Renal cortical epithelial cell (primary cell): ENCODE measurements at regions not wholly inside any gene's neighbourhood (a gene's known extent, or its start where the extent isn't known, plus 50 kb on each side); places are given as distances from the start of the nearest gene placed in this dataset.
A peak's percentile ranks its signal among the peaks of the same experiment; 100 is the strongest.

Experiments
- DNase-seq: peaks from one replicate; pipeline ENCODE4 v3.0.0-alpha.2; 2011; ENCODE audit warnings: low read depth

DNA sequence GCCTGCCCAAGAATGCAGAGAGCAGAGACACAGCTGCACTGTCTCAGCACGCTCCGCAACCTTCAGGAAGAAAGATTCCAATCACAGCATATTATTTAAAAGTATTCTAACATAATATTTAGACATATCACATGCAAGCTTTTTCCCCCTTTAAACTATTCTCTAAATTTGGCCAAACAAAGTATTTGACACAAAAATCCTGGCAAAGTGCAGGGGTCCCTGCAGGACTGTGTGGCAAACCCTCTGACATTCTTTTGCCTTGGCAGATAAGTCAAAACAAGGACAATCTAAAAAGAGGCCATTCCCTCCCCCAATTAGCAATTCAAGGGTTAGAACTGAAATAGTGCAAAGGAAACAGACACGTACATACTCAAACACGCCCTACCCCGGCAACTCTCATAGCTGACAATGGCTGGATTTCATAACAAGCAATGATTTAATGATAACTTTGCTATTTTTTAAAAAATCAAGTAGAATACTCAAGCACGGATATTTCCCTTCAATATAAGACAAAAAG lies 225.3 kb downstream of the MRPL39 start:
- DNase-seq, result no peak

DNA sequence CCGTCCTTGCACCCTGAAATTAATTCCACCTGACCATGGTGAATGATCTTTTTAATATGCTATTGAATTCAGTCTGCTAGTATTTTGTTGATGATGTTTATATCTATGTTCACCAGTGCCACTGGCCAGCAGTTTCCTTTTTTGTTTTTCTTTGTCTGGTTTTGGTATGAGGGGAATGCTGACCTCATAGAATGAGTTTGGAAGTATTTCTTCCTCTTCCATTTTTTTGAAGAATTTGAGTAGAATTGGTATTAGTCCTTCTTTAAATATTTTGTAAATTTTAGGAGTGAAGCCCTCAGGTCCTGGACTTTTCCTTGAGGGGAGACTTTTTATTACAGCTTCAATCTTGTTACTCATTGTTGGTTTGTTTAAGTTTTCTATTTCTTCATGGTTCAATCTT lies 231.6 kb downstream of the MRPL39 start:
- no peak for DNase-seq

DNA sequence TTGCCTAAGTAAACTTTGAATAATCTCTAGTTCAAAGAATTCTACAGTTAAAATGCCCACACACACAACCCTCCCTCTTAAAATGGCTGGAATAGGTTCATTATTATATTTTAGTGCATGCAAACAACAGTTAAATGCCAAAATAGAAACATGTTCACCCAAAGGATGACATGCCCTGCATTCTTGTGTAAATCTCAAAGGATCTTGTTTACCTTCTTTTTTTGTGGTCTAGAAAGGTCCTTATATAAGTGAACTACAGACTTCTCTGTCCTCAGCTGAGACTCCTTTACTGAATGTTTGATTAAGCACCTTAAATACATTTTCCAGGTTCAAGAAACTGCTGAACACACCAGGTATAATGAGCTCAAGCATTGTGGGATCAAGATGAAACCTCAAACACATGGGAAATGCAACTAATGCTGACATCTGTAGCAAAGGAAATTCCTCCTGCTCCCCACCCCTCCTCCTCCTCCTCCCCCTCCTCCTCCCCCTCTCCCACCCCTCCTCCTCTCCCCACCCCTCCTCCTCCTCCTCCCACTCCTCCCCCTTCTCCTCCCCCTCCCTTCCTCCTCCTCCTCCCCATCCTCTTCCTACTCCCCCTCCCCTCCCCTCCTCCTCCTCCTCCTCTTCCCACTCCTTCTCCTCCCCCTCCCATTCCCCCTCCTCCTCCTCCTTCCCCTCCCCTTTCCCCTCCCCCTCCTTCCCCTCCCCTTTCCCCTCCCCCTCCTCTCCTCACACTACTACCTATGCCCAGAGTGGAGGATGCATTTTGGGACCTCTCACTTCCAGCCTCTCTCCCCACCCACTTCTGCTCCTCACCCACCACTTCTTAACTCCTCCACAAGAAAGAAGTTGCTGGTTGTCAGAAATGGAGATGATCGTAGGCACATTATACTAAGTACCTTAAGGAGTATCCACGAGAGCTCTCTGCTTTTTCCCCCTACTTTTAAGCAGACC lies 233.9 kb downstream of the MRPL39 start:
- peak; percentile 2 for DNase-seq

DNA sequence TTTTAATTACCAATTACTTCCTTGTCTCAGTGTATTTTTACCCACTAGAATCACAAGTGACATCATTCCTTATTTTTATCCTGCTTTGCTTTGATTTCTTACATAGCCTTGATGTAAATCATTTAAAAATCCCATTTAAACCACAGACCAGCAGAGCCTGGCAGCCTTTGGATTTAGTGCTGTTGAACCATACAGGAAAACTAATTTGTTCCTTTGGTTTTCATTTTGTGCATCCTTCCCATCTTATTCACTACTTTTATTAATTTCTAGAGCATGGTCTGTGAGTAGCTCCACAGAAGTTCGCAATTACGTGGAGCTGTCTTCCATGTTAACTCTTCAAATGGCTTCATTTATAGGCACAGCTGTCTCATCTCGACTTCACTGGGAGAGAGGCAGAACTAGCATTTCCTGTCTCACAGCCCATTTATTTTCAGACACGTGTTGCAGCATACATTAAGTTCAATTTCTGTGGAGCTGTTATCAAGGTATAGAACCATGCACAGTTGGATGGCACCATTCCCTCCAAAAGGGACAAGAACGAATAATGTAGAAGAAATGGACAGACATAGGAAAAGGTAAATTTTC lies 235.3 kb downstream of the MRPL39 start:
- DNase-seq, result no peak

DNA sequence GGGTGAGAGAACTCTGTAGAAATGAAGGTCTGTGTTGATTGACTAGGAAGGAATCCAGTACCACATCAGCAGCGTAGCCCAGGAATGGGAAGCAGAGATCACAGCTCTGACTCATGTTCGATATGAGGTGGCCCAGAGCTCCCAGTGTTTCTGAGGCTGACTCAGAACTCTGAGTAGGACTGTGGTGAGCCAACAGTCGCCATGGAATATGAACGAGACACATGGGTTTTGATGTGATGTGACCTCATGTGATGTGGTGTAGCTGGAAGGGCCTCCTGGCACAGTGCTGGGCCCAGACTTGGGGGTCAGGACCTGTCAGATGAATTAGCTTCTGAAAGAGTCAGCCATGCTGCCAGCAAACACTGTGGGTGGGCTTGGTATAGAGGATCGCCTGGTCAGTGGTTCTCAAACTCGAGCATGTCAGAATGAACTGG lies 237.0 kb downstream of the MRPL39 start:
- DNase-seq, result peak; percentile 93

DNA sequence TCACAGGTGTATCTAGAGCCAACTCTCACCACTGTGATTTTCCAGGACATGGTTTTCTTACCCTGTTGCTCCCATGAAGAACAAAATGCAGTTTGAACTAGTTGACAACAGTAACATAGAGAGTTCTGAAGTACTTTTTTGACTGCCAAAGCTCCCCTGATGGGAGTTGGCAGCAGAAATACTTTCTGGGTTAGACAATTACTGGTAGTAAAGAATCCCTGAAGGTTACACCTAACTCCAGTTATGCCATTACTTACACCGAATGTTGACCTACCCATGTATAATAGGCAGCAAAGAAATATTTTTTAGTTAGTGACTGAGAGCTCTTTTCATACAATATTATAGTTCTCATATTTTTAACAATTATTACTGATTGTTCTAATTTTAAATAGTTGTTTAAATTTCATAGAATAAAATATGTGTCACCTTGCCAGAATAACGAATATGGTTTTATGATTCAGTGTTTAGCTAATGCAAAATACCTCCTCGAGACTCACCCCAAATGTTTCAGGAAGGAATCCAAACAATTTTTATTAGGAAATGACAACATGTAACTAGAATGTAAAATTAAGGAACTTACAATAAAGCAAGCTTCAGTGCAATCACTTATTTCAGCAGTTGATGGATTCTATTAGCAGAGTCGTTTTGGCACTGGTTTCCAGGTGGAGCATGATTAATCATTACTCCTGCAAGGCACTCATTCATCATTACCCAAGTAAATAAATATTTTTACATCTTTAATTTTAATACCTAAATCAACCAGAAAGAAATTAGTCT lies 237.6 kb downstream of the MRPL39 start:
- peak; percentile 30 for DNase-seq

DNA sequence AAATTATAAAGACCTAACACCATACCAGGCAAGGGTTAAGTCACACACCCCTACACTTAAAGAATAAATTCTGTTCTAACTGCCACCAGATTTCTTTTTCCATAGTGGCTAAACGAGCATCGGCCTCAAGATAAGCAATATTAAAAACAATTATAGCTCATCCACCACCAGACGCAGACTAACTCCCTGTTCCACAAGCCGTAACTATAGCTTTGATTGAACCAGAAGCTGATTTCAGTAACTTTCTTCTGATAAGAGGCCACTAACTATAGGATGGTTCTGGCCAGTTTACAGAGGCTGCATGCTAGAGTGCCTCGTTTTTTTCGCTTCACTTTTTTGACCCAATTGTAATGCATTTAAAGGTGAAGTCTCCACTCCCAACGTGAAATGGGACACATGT lies 238.8 kb downstream of the MRPL39 start:
- no peak for DNase-seq

DNA sequence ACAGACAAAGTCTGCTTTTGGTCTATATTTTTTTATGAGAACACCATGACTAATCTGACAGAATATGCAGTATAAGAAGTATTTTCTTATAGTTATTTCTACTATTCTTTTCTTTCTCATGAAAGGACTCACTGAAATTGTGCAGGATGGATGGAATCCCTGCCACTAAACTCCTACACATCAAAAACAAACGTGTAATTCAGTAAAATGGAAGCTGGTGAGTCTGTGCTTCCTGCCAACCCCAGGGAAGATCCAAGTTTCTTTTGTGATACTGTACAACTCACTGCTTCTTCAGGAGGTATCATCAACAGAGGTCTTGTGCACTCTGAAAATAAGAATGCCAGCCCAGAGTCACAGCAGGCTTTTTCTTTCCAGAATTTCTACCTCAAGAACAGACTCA lies 241.2 kb downstream of the MRPL39 start:
- no peak for DNase-seq

DNA sequence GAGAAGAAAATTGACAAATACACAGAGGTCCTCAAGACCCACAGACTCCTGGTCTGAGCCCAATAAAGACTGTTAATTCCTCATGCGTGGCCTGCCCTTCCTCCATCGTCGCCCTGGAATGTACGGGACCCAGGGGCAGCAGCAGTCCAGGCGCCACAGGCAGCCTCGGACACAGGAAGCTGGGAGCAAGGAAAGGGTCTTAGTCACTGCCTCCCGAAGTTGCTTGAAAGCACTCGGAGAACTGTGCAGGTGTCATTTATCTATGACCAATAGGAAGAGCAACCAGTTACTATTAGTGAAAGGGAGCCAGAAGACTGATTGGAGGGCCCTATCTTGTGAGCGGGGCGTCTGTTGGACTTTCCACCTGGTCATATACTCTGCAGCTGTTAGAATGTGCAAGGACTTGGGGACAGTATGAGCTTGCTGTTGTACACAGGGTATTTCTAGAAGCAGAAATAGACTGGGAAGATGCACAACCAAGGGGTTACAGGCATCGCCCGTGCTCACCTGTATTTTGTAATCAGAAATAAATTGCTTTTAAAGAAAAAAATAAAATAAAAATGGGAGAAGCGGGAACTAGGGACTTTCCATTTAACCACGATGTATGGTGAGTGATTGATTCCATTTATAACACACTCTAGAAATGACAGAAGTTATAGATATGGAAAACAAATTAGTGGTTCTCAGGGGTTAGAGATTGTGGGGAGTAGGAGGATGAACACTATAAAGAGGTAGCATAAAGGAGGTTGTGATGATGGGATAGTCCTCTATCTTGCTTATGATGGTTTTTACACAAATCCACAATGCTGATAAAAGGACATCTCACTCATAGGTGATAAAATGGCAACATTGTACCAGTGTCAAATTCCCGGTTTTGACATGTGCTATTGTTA lies 244.7 kb downstream of the MRPL39 start:
- DNase-seq, result no peak

DNA sequence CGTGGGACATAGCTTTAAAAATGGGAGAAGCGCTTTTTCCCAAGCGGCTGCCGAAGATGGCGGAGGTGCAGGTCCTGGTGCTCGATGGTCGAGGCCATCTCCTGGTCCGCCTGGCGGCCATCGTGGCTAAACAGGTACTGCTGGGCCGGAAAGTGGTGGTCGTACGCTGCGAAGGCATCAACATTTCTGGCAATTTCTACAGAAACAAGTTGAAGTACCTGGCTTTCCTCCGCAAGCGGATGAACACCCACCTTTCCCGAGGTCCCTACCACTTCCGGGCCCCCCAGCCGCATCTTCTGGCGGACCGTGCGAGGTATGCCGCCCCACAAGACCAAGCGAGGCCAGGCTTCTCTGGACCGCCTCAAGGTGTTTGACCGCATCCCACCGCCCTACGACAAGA lies 245.5 kb downstream of the MRPL39 start:
- no peak for DNase-seq

DNA sequence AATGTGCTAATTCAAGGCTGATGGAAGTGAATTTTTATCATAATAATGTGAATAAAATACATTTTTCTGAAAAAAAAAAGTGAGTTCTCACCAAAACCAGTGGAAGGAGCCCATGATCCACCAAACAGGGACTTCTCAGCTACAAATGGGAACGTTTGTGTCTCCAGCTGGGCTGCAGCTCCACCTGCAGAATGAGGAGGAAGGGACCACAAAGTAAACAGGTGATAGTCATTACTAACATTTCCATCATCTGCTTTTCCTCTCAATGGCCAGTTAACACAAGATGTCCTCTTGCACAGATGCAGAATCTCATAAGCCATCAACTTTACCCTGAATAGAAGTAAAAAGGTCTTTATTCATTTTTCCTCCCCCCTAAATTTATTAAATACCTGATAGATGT lies 246.2 kb downstream of the MRPL39 start:
- no peak for DNase-seq

DNA sequence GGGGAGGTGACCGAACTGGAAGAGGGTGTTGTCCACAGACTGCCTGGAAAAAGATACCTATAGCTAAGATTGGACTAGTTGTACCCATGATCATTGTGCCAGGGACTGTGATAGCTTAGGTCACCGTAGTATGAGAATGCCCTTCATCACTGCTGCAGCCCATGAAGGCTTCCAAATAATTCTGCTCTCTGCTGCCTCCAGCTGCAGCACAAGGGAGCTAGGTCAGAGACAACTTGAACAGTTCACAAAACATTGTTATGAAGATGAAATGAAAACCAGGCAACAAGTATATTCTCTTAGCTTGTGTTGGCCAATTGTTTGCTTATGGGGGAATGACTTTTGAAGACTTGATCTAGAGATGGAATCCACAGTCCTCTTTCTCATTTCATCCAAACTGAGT lies 246.7 kb downstream of the MRPL39 start:
- no peak for DNase-seq

DNA sequence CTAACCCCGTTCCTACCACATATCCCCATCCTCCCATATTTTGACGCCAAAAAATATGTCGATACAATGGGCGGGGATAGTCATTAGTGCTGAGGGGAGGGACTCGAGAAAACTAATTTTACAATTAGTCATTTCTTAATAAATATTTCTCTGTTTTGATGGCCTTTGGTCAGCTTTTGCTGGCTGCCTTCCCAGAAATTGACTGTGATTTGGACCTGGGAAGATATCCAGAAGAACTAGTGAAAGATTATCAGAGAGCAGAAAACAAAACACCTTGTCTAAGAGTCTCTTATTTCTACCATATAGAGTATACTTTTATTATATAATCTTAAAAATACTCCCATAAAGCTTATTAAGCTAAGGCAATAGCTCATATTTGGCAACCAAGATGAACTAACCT lies 247.6 kb downstream of the MRPL39 start:
- DNase-seq, result no peak

DNA sequence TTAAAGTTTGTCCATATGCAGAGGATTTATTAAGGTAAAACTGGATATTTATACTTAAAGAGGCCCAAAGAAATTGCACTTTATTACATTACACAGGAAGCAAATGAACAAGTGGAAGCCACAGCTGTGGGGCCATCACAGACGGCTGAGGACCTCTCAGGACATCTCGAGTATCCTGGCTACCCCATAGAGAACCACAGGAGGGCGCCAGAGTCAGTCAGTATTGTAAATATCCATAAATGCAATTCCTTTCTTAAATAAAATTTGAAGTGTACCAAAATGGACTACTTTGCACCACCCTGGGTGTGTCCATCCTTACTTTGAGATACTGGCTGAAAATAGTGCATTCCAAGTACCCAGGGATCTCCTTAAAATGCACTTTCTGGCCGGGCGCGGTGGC lies 257.2 kb downstream of the MRPL39 start:
- peak; percentile 22 for DNase-seq

DNA sequence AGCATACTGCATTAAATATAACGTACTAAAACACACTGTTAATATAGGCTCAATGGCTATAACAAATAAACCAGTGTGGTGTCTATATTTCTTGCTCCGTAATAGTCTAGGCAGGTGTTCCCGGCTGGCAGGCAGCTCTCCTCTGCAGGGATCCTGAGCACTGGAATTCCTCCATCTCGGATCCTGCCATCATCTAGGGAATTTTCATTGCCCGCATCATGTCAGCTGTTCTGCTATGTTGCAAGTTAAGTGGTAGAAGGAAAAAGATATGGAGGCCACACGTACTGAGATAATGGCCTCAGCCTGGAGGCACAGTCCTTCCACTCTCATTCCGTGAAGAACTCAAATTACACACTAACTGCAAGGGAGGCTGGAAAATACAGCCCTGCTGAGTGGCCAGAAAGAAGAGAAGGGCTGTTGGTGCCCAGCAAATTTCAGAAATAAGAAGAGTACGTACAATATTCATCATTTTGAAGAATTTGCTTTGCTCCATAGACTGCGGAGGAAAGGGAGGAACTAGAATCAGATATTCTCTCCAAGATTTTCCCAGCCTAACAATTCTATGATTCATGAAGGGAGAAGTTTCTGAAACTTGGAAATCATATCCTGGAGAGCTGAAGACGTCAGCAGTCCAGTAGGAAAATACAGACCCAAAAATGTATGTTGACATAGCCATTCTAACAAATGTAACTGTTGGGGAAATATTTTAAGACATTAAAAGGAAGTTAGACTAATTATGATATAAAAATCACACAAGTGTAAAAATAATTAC lies 263.3 kb downstream of the MRPL39 start:
- no peak for DNase-seq

DNA sequence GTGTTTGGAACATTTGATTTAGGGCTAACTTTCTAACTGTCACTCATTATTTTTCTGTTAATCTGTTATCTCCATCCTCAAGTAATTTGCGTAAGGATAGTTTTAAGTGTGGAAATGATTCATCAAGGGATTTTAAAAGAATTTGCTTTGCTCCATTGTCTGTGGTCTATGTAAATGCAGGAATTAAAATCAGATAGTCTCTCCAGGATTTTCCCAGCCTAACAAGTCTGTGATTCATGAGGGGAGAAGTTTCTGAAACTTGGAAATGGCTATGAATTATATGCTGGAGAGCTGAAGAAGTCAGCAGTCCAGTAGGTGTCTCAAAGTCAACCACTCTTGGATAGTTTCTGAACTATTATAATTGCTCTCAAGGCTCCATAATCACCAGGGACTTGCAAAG lies 264.5 kb downstream of the MRPL39 start:
- peak; percentile 51 for DNase-seq

DNA sequence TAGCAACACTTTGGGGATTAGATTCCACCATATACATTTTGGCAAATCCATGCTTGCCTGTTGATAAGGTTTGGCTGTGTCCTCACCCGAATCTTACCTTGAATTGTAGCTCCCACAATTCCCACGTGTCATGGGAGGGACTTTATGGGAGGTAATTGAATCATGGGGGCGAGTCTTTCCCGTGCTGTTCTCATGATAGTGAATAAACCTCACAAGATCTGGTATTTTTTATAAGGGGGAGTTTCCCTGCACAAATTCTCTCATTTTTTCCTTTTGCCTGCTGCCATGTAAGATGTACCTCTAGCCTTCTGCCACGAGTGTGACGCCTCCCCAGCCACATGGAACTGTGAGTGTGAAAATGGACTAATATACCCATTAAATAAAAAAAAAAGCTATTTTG lies 265.3 kb downstream of the MRPL39 start:
- DNase-seq, result no peak

DNA sequence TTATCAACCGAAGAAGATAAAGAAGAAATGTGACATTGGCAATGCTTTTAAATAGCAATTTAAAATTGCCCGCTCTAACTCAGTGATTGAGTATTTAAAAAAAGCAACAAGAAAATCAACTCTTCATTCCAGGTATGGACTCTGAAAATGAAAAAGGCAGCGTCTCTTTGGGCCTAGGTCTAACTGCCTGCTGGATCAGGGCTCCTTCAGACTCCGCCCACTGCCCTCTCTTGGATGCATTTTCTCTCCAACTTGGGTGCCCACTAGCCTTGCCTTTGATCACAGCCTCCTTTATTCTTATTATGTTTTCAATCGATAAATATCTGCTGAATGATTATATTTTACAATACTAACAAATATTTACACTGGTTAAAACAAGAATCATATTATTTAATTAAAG lies 268.9 kb downstream of the MRPL39 start:
- no peak for DNase-seq

DNA sequence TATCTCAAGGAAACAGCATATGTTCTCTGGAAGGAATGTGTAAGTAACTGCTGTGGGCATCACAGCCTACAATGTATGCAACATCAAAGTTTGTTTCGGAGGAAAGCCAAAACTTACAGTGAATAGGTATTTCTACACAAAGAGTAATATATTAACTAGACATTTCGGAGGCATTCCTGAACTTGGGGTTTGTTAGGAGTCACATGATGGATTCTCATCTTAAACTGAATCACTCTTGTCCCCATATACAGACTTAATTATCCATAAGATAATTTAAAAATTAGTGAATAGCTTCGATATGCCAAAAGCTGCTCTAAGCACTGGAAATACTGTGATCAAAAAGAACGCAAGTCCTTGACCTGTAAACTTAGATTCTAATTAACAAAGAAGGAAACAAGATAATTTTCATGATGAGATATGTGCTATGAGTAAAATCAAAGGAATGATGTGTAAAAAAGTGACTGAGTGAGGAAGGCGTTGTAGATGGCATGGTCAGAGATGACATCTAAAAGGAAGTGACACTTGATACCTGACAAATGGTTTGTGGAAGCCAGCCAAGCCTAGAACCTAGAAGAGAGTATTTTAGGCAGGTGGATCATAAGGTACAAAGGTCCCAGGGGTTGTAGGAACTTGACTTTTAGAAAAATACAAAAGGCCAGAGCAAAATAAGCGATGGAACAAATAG lies 273.1 kb downstream of the MRPL39 start:
- no peak for DNase-seq

DNA sequence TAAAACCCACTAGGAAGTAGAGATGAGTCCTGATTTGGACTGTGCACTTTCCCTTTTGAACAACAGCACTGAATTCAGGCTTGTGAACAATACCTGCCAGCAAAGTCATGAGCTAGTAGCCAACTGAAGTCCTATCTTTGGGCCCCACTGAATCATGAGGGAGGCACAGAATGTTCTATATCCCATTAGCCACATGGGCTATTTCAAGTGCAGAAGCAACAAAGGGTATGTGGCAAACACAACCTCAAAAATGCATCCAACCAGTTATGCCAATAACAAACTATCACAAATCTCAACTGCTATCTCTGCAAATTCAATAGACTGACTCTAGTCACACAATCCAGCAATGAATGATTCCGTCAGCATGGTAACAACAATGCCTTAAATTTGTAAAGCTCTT lies 276.0 kb downstream of the MRPL39 start:
- DNase-seq, result no peak
